Neural cell (in vitro differentiated cells): ENCODE measurements at regions not wholly inside any gene's neighbourhood (a gene's known extent, or its start where the extent isn't known, plus 50 kb on each side); places are given as distances from the start of the nearest gene placed in this dataset.

ENCODE experiments used
- H2AFZ ChIP-seq: fragments of 200-600, 300-800 bp; sonication (generic), shearing (Covaris generic); 2 replicates; pipeline ENCODE4 v1.6.0; 2014; ENCODE audit warnings: low read depth, mild to moderate bottlenecking, antibody characterized with exemption, low read length, moderate library complexity
- H3F3A ChIP-seq: fragments of 200-600 bp; shearing (Covaris generic); 2 replicates; pipeline ENCODE4 v1.6.1; 2016; ENCODE audit warnings: mild to moderate bottlenecking, moderate library complexity, mixed read lengths, antibody characterized with exemption, low read length; ENCODE audit not compliant: insufficient read depth, poor library complexity, severe bottlenecking
- H3K27ac ChIP-seq: fragments of 200-600, 300-800 bp; sonication (generic), shearing (Covaris generic); 2 replicates; pipeline ENCODE4 v1.5.1; 2014; ENCODE audit warnings: mild to moderate bottlenecking, low read length, moderate library complexity
- H3K27me3 ChIP-seq: fragments of 300-800, 200-600 bp; sonication (generic), shearing (Covaris generic); 2 replicates; pipeline ENCODE4 v1.6.0; 2014; ENCODE audit warnings: mild to moderate bottlenecking, low read depth, low read length, moderate library complexity; ENCODE audit not compliant: insufficient read depth
- H3K36me3 ChIP-seq: fragments of 300-800, 200-600 bp; sonication (generic), shearing (Covaris generic); 2 replicates; pipeline ENCODE4 v1.5.1; 2014; ENCODE audit warnings: mild to moderate bottlenecking, antibody characterized with exemption, low read length, moderate library complexity; ENCODE audit not compliant: insufficient read depth
- H3K4me2 ChIP-seq: fragments of 300-800, 200-600 bp; sonication (generic), shearing (Covaris generic); 2 replicates; pipeline ENCODE4 v1.6.0; 2014; ENCODE audit warnings: mild to moderate bottlenecking, low read length
- H3K4me3 ChIP-seq: fragments of 300-800, 200-600 bp; sonication (generic), shearing (Covaris generic); 2 replicates; pipeline ENCODE4 v1.5.1; 2014; ENCODE audit warnings: mild to moderate bottlenecking, low read length, moderate library complexity
- H3K79me2 ChIP-seq: fragments of 200-600 bp; shearing (Covaris generic); replicated peaks from 2 replicates; pipeline ENCODE4 v1.6.0; 2014; ENCODE audit warnings: mild to moderate bottlenecking, low read length, moderate library complexity; ENCODE audit not compliant: insufficient read depth
- H3K9ac ChIP-seq: fragments of 300-800, 200-600 bp; sonication (generic), shearing (Covaris generic); 2 replicates; pipeline ENCODE4 v1.6.1; 2016; ENCODE audit warnings: mild to moderate bottlenecking, low read length, mixed read lengths
- H3K9me2 ChIP-seq: fragments of 200-600 bp; shearing (Covaris generic); 2 replicates; pipeline ENCODE4 v1.6.1; 2016; ENCODE audit warnings: mild to moderate bottlenecking, low read length, mixed read lengths; ENCODE audit not compliant: insufficient read depth
- H3K9me3 ChIP-seq: fragments of 200-600, 300-800 bp; sonication (generic), shearing (Covaris generic); 2 replicates; pipeline ENCODE4 v1.6.1; 2016; ENCODE audit warnings: mild to moderate bottlenecking, mixed run types, low read length, moderate library complexity, mixed read lengths
- H4K20me1 ChIP-seq: fragments of 200-600 bp; shearing (Covaris generic); 2 replicates; pipeline ENCODE4 v1.6.1; 2016; ENCODE audit warnings: mild to moderate bottlenecking, mixed run types; ENCODE audit not compliant: insufficient read depth
- CTCF ChIP-seq: fragments of 450-650 bp; IDR thresholded peaks from 2 replicates; pipeline ENCODE4 v1.5.1; 2014; ENCODE audit warnings: antibody characterized with exemption, mild to moderate bottlenecking, moderate library complexity; ENCODE audit not compliant: poor library complexity, severe bottlenecking
- EP300 ChIP-seq: fragments of 450-650 bp; conservative IDR thresholded peaks from 2 replicates; pipeline ENCODE4 v1.6.1; 2014; ENCODE audit warnings: antibody characterized with exemption, mild to moderate bottlenecking, moderate library complexity; ENCODE audit not compliant: poor library complexity, severe bottlenecking
- EZH2 ChIP-seq: fragments of 200-600, 300-800 bp; shearing (Covaris generic), sonication (generic); IDR thresholded peaks from 2 replicates; pipeline ENCODE4 v1.6.1; 2014; ENCODE audit warnings: antibody characterized with exemption, low read length, borderline replicate concordance, mild to moderate bottlenecking; ENCODE audit not compliant: insufficient read depth, poor library complexity, severe bottlenecking
- MXI1 ChIP-seq: fragments of 450-650 bp; conservative IDR thresholded peaks from 2 replicates; pipeline ENCODE4 v1.6.1; 2014; ENCODE audit warnings: antibody characterized with exemption, mild to moderate bottlenecking; ENCODE audit not compliant: poor library complexity, severe bottlenecking
- POLR2AphosphoS5 ChIP-seq: IDR thresholded peaks from 2 replicates; pipeline ENCODE4 v1.6.1; 2012
- RAD21 ChIP-seq: fragments of 450-650 bp; conservative IDR thresholded peaks from 2 replicates; pipeline ENCODE4 v1.6.1; 2014; ENCODE audit warnings: antibody characterized with exemption, mild to moderate bottlenecking, moderate library complexity
- REST ChIP-seq: IDR thresholded peaks from 2 replicates; pipeline ENCODE4 v1.6.1; 2012; ENCODE audit warnings: borderline replicate concordance

GRCh38 chr10:121653608-121654007 is 55.4 kb upstream of the FGFR2 start:
- no peaks in the 10 kb centered on the region for H3K36me3 ChIP-seq
- H4K20me1 ChIP-seq = no peaks in the 10 kb centered on the region
- no peak overlapping the region for H2AFZ ChIP-seq
- no peaks in the 10 kb centered on the region for H3K9me2 ChIP-seq
- no peak overlapping the region for H3K4me3 ChIP-seq
- no peak overlapping the region for H3K4me2 ChIP-seq
- H3K27me3 ChIP-seq = no peaks in the 10 kb centered on the region
- H3K9ac ChIP-seq = no peak overlapping the region
- no peak for TF ChIP-seq RAD21
- H3K27ac ChIP-seq = no peak overlapping the region
- H3F3A ChIP-seq = no peaks in the 10 kb centered on the region
- no peaks in the 10 kb centered on the region for H3K79me2 ChIP-seq
- H3K9me3 ChIP-seq = no peaks in the 10 kb centered on the region

GRCh38 chr10:121648493-121648892 is 50.2 kb upstream of the FGFR2 start:
- no peak overlapping the region for H3K4me3 ChIP-seq
- no peak overlapping the region for H2AFZ ChIP-seq
- H3K4me2 ChIP-seq = no peak overlapping the region
- no peaks in the 10 kb centered on the region for H3K79me2 ChIP-seq
- no peaks in the 10 kb centered on the region for H3K9me2 ChIP-seq
- H3K9ac ChIP-seq = no peak overlapping the region
- no peaks in the 10 kb centered on the region for H3K36me3 ChIP-seq
- no peaks in the 10 kb centered on the region for H3K9me3 ChIP-seq
- no peaks in the 10 kb centered on the region for H3F3A ChIP-seq
- no peaks in the 10 kb centered on the region for H3K27me3 ChIP-seq
- no peak overlapping the region for H3K27ac ChIP-seq
- H4K20me1 ChIP-seq = no peaks in the 10 kb centered on the region
- TF ChIP-seq EP300 = no peak
- TF ChIP-seq CTCF = no peak
- no peak for TF ChIP-seq POLR2AphosphoS5
- TF ChIP-seq EZH2 = no peak
- no peak for TF ChIP-seq REST
- TF ChIP-seq MXI1 = no peak
- TF ChIP-seq RAD21 = no peak

- no peak overlapping the region for H3K4me3 ChIP-seq
- no peaks in the 10 kb centered on the region for H3K9me3 ChIP-seq
- no peaks in the 10 kb centered on the region for H3K36me3 ChIP-seq
- no peaks in the 10 kb centered on the region for H4K20me1 ChIP-seq
- no peak overlapping the region for H3K4me2 ChIP-seq
- no peaks in the 10 kb centered on the region for H3K79me2 ChIP-seq
- TF ChIP-seq EP300 (no peak), MXI1 (no peak), CTCF (no peak), RAD21 (no peak), REST (no peak)
- no peaks in the 10 kb centered on the region for H3K27me3 ChIP-seq
- H3K9ac ChIP-seq = no peak overlapping the region
- no peaks in the 10 kb centered on the region for H3F3A ChIP-seq
- no peaks in the 10 kb centered on the region for H3K9me2 ChIP-seq
- H3K27ac ChIP-seq = no peak overlapping the region
- no peak overlapping the region for H2AFZ ChIP-seq
Measured at GRCh38 chr10:121648059-121648458, 49.8 kb upstream of the FGFR2 start.
